SK-N-SH treated with all-trans-retinoic acid at 6 μM for 48 hours (cell line): ENCODE measurements at regions not wholly inside any gene's neighbourhood (a gene's known extent, or its start where the extent isn't known, plus 50 kb on each side); places are given as distances from the start of the nearest gene placed in this dataset.

ENCODE experiments used
- BACH2 ChIP-seq: fragments of 250-450 bp; sonication (Bioruptor Pico); IDR thresholded peaks from 2 replicates; pipeline ENCODE4 v1.9.0; 2021; ENCODE audit warnings: mild to moderate bottlenecking, borderline replicate concordance
- CREB5 ChIP-seq: fragments of 250-450 bp; sonication (Bioruptor Pico); IDR thresholded peaks from 2 replicates; pipeline ENCODE4 v1.5.1; 2020; ENCODE audit warnings: low read depth, mild to moderate bottlenecking, moderate library complexity
- GLIS3 ChIP-seq: fragments of 250-450 bp; sonication (Bioruptor Pico); IDR thresholded peaks from 2 replicates; pipeline ENCODE4 v1.5.0; 2020; ENCODE audit warnings: mild to moderate bottlenecking, moderate library complexity
- ISL1 ChIP-seq: fragments of 250-450 bp; sonication (Bioruptor Pico); IDR thresholded peaks from 2 replicates; pipeline ENCODE4 v2.1.2; 2022; ENCODE audit warnings: mild to moderate bottlenecking, moderate library complexity
- OSR1 ChIP-seq: fragments of 250-450 bp; sonication (Bioruptor Pico); IDR thresholded peaks from 2 replicates; pipeline ENCODE4 v1.8.0; 2022; ENCODE audit warnings: moderate library complexity, mild to moderate bottlenecking, inconsistent platforms
- PATZ1 ChIP-seq: fragments of 250-450 bp; sonication (Bioruptor Pico); IDR thresholded peaks from 2 replicates; pipeline ENCODE4 v1.8.0; 2020; ENCODE audit warnings: mild to moderate bottlenecking, moderate library complexity, borderline replicate concordance
- SNAI2 ChIP-seq: fragments of 250-450 bp; sonication (Bioruptor Pico); IDR thresholded peaks from 2 replicates; pipeline ENCODE4 v1.5.0; 2020; ENCODE audit warnings: mild to moderate bottlenecking, moderate library complexity
- TOX ChIP-seq: fragments of 250-450 bp; sonication (Bioruptor Pico); IDR thresholded peaks from 2 replicates; pipeline ENCODE4 v1.8.0; 2021; ENCODE audit warnings: mild to moderate bottlenecking, moderate library complexity, borderline replicate concordance
- ZFP3 ChIP-seq: fragments of 250-450 bp; sonication (Bioruptor Pico); IDR thresholded peaks from 2 replicates; pipeline ENCODE4 v1.5.0; 2020; ENCODE audit warnings: mild to moderate bottlenecking, moderate library complexity
- ZNF70 ChIP-seq: fragments of 450-650 bp; formaldehyde crosslinking; IDR thresholded peaks from 2 replicates; pipeline ENCODE4 v1.5.0; 2020; ENCODE audit warnings: mild to moderate bottlenecking, moderate library complexity
- ZNF8 ChIP-seq: fragments of 450-650 bp; formaldehyde crosslinking; IDR thresholded peaks from 2 replicates; pipeline ENCODE4 v1.5.0; 2020; ENCODE audit warnings: mild to moderate bottlenecking, moderate library complexity
- TF ChIP-seq, protein P1 (sequence below): fragments of 250-450 bp; sonication (Bioruptor Pico); IDR thresholded peaks from 2 replicates; pipeline ENCODE4 v1.8.0; 2021; ENCODE audit warnings: low read depth, mild to moderate bottlenecking, moderate library complexity, borderline replicate concordance

DNA sequence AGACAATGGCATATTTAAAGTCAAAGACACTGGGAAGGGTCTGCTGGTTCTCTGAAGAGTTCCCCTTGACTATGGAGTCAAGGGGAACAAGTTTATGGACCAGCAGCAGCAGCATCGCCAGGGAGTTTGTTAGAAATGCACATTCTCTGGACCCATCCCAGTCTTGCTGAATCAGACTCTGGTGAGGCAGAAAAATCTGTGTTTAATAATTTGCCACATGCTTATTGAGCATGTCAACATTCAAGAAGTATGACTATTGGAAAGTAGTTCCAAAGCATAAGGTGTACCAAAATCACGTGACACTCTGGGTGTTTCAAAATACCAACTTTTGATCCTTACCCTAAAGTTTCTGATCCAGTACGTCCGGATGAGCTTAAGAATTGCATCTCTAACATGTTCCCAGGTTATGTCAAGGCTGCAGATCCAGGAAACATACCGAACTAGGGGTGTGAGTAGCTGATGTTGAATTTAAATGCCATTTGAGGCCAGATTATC is 853.8 kb downstream of the TMEM182 start:
- no peak for TF ChIP-seq ZNF8 (CRISPR knock-in tag)
- no peak for TF ChIP-seq GLIS3 (CRISPR knock-in tag)
- TF ChIP-seq TOX (CRISPR knock-in tag), result no peak
- TF ChIP-seq PATZ1, result no peak
- no peak for TF ChIP-seq SNAI2
- no peak for TF ChIP-seq BACH2
- no peak for TF ChIP-seq ZNF70 (CRISPR knock-in tag)
- TF ChIP-seq ISL1 (CRISPR knock-in tag), result no peak
- TF ChIP-seq OSR1, result no peak
- no peak for TF ChIP-seq ZFP3 (CRISPR knock-in tag)
- TF ChIP-seq, protein P1, sequence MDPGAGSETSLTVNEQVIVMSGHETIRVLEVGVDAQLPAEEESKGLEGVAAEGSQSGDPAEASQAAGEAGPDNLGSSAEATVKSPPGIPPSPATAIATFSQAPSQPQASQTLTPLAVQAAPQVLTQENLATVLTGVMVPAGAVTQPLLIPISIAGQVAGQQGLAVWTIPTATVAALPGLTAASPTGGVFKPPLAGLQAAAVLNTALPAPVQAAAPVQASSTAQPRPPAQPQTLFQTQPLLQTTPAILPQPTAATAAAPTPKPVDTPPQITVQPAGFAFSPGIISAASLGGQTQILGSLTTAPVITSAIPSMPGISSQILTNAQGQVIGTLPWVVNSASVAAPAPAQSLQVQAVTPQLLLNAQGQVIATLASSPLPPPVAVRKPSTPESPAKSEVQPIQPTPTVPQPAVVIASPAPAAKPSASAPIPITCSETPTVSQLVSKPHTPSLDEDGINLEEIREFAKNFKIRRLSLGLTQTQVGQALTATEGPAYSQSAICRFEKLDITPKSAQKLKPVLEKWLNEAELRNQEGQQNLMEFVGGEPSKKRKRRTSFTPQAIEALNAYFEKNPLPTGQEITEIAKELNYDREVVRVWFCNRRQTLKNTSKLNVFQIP (CRISPR knock-in tag), result no peak
- no peak for TF ChIP-seq CREB5
